ENCODE measurements at regions not wholly inside any gene's neighbourhood (a gene's known extent, or its start where the extent isn't known, plus 50 kb on each side); places are given as distances from the start of the nearest gene placed in this dataset.

- Histone ChIP-seq H2BK120ac (replicated peaks; ENCODE audit: low read depth, low read length) (no peak overlapping the region), H4K91ac (replicated peaks; ENCODE audit: insufficient read length, low read length) (no peak overlapping the region), H4K20me1 (replicated peaks in 1 of 2; ENCODE audit: control insufficient read depth in 1 of 2, insufficient read depth in 2 of 2, low read length in 2 of 2) (no peaks in the 10 kb centered on the region), H3K23ac (ENCODE audit: insufficient read length) (no peak overlapping the region), H3K27me3 (replicated peaks in 1 of 4; ENCODE audit: control insufficient read depth in 3 of 4, extremely low read depth in 1 of 4, insufficient read depth in 3 of 4, low read length in 3 of 4) (no peaks in the 10 kb centered on the region), H3K27ac (ENCODE audit: low read depth, low read length) (no peak overlapping the region), H3K14ac (ENCODE audit: insufficient read length) (no peak overlapping the region), H3K4me1 (replicated peaks in 1 of 4; ENCODE audit: control insufficient read depth in 3 of 4, insufficient read depth in 4 of 4, low read length in 3 of 4) (no peaks in the 10 kb centered on the region), H3K4me2 (ENCODE audit: insufficient read depth in 1 of 2, low read depth in 2 of 2, low read length in 2 of 2) (no peak overlapping the region), H3K9ac (replicated peaks in 1 of 4; ENCODE audit: extremely low read depth in 1 of 4, low read depth in 3 of 4, low read length in 3 of 4) (no peak overlapping the region), H3K23me2 (ENCODE audit: low read depth, low read length) (no peaks in the 10 kb centered on the region), H2BK20ac (ENCODE audit: low read length) (no peak overlapping the region), H2BK5ac (ENCODE audit: low read depth, low read length) (no peak overlapping the region), H2BK12ac (ENCODE audit: low read depth, low read length) (no peak overlapping the region; the same call in 1 of the 2 replicates), H3K56ac (replicated peaks; ENCODE audit: insufficient read length, low read depth, low read length) (no peak overlapping the region), H3K4me3 (ENCODE audit: extremely low read depth in 1 of 4, insufficient read depth in 2 of 4, low read depth in 3 of 4, low read length in 4 of 4) (no peak overlapping the region), H4K5ac (ENCODE audit: insufficient read length, low read depth, low read length) (no peak overlapping the region), H3K4ac (replicated peaks; ENCODE audit: insufficient read length, low read depth, low read length) (no peak overlapping the region), H4K8ac (ENCODE audit: extremely low read depth, insufficient read depth, low read length) (no peak overlapping the region), H3K9me3 (ENCODE audit: insufficient read depth in 2 of 2, low read depth in 1 of 2, low read length in 1 of 2) (no peaks in the 10 kb centered on the region; a peak in 1 of 4 replicates), H3K79me1 (ENCODE audit: low read depth, low read length) (no peaks in the 10 kb centered on the region), H3K36me3 (ENCODE audit: control insufficient read depth in 2 of 4, insufficient read depth in 4 of 4, low read length in 3 of 4) (no peaks in the 10 kb centered on the region), H3K79me2 (ENCODE audit: control insufficient read depth in 1 of 2, insufficient read depth in 2 of 2, low read length in 2 of 2) (no peaks in the 10 kb centered on the region), H2AK5ac (ENCODE audit: low read depth, low read length) (no peak overlapping the region), H2BK15ac (ENCODE audit: low read length) (no peak overlapping the region), H3K18ac (ENCODE audit: extremely low read depth, low read length) (no peak overlapping the region), H2AFZ (ENCODE audit: low read length) (no peak overlapping the region)
- no peak for FAIRE-seq
- CTCF ChIA-PET (ENCODE audit: partially characterized antibody): interaction anchor here (1.3 kb wide), 1 partner anchor 18 kb away, joined by 3 read pairs; no protein-coding TSS in a partner anchor
- POLR2A ChIA-PET (ENCODE audit: partially characterized antibody): no interaction called here
- no peak for TF ChIP-seq PHF8 (conservative IDR thresholded peaks at IDR 0.05; ENCODE audit: low read depth, low read length)
- no peak for TF ChIP-seq TCF12 (IDR thresholded peaks at IDR 0.05; ENCODE audit: low read depth, low read length)
- TF ChIP-seq, protein P1, sequence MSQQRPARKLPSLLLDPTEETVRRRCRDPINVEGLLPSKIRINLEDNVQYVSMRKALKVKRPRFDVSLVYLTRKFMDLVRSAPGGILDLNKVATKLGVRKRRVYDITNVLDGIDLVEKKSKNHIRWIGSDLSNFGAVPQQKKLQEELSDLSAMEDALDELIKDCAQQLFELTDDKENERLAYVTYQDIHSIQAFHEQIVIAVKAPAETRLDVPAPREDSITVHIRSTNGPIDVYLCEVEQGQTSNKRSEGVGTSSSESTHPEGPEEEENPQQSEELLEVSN (IDR thresholded peaks at IDR 0.05): no peak
- TF ChIP-seq TAF7 (optimal IDR thresholded peaks at IDR 0.05; ENCODE audit: borderline replicate concordance, low read depth, low read length): no peak
- TF ChIP-seq TBP (IDR thresholded peaks at IDR 0.05; ENCODE audit: low read depth, low read length): no peak
- TF ChIP-seq JUND (IDR thresholded peaks at IDR 0.05; ENCODE audit: low read length): no peak
- TF ChIP-seq NANOG (IDR thresholded peaks at IDR 0.05; ENCODE audit: insufficient read depth, low read depth, low read length, poor library complexity, severe bottlenecking): no peak
- TF ChIP-seq ZNF274 (IDR thresholded peaks at IDR 0.05; ENCODE audit: borderline replicate concordance, extremely low read depth, low read length): no peak
- TF ChIP-seq RFX5 (IDR thresholded peaks at IDR 0.05; ENCODE audit: borderline replicate concordance, low read depth, low read length): no peak
- 97% methylated on average over 2 of the region's 2 CpGs; no CpG with 5 or more reads in 1 of the 2 experiments for WGBS, 2 experiments (ENCODE audit: extremely low coverage in 1 of 2, insufficient coverage in 1 of 2, insufficient read length in 1 of 2, insufficient replicate concordance in 2 of 2, low coverage in 1 of 2, low lambda C conversion rate in 2 of 2, missing lambda C conversion rate in 1 of 2)
- no peak for DNase-seq (ENCODE audit: low read depth in 1 of 2, low spot score in 2 of 2)
Observed at GRCh38 chr2:18406219-18406618, 154.2 kb downstream of the RDH14 start.
